Upper lobe of left lung (tissue), 4 donors: ENCODE measurements at regions not wholly inside any gene's neighbourhood (a gene's known extent, or its start where the extent isn't known, plus 50 kb on each side); places are given as distances from the start of the nearest gene placed in this dataset.

ENCODE experiments used
- CTCF ChIP-seq, 6 experiments: fragments of 450-650 bp in 4 of 6; fragments of 200-600 bp in 2 of 6; sonication (generic) in 2 of 6; IDR thresholded peaks; one replicate each; pipeline ENCODE4 v1.5.1; 2016 to 2019; ENCODE audit warnings: antibody characterized with exemption in 6 of 6
- EP300 ChIP-seq, 4 donors: sonication (generic); formaldehyde crosslinking; IDR thresholded peaks; one replicate each; pipeline ENCODE4 v1.5.1; 2017; ENCODE audit warnings: antibody characterized with exemption in 4 of 4, control low read depth in 2 of 4
- POLR2A ChIP-seq, 4 donors: fragments of 450-650 bp; IDR thresholded peaks; one replicate each; pipeline ENCODE4 v1.5.1; 2016 to 2017; ENCODE audit warnings: antibody characterized with exemption in 4 of 4, mild to moderate bottlenecking in 2 of 4
- POLR2AphosphoS5 ChIP-seq, 2 donors: sonication (generic); formaldehyde crosslinking; IDR thresholded peaks; one replicate each; pipeline ENCODE4 v1.5.1; 2017; ENCODE audit warnings: antibody characterized with exemption in 2 of 2

GRCh38 chr13:91017669-91018053 lies 329.8 kb upstream of the MIR17HG start:
- TF ChIP-seq CTCF (IDR thresholded peaks at IDR 0.05) = no peak
- TF ChIP-seq POLR2AphosphoS5 (IDR thresholded peaks at IDR 0.05) = no peak
- TF ChIP-seq POLR2A (IDR thresholded peaks at IDR 0.05) = no peak
- TF ChIP-seq EP300 (IDR thresholded peaks at IDR 0.05) = no peak
